MCF 10A (cell line): ENCODE measurements at regions not wholly inside any gene's neighbourhood (a gene's known extent, or its start where the extent isn't known, plus 50 kb on each side); places are given as distances from the start of the nearest gene placed in this dataset.

Experiments
- BruUV-seq: library from RNA; stranded (reverse); fragments of 400-500 nt; replicated peaks from 2 replicates; lab custom pipeline; 2021; lab: Mats Ljungman, UMichigan
- CTCF ChIA-PET: fragments of 300-600 bp; sonication (Branson Sonifier 250); formaldehyde crosslinking; extraction: SDS; loops from one replicate; lab custom pipeline; 2021; ENCODE audit warnings: antibody characterized with exemption, inconsistent platforms; lab: Yijun Ruan, JAX
- POLR2A ChIA-PET: fragments of 300-600, 350-650 bp; sonication (Branson Sonifier 250); formaldehyde crosslinking; extraction: SDS; loops from one replicate; lab custom pipeline; 2020; ENCODE audit warnings: antibody characterized with exemption, inconsistent platforms; lab: Yijun Ruan, JAX
- DNase-seq: peaks from one replicate; pipeline ENCODE4 v3.0.0-alpha.2; 2018; ENCODE audit not compliant: unreplicated experiment
- H3K27ac Mint-ChIP-seq: one replicate; pipeline ENCODE4 v1.8.0; 2022; ENCODE audit warnings: mild to moderate bottlenecking, low read depth, mixed read lengths; ENCODE audit not compliant: unreplicated experiment
- H3K27me3 Mint-ChIP-seq: one replicate; pipeline ENCODE4 v1.8.0; 2022; ENCODE audit warnings: mixed read lengths; ENCODE audit not compliant: insufficient read depth, unreplicated experiment
- H3K36me3 Mint-ChIP-seq: one replicate; pipeline ENCODE4 v1.8.0; 2022; ENCODE audit warnings: mild to moderate bottlenecking, moderate library complexity, mixed read lengths; ENCODE audit not compliant: insufficient read depth, unreplicated experiment
- H3K4me1 Mint-ChIP-seq: one replicate; pipeline ENCODE4 v1.8.0; 2022; ENCODE audit warnings: mixed read lengths; ENCODE audit not compliant: insufficient read depth, unreplicated experiment
- H3K4me3 Mint-ChIP-seq: one replicate; pipeline ENCODE4 v1.8.0; 2022; ENCODE audit warnings: mild to moderate bottlenecking, moderate library complexity, mixed read lengths; ENCODE audit not compliant: unreplicated experiment
- H3K9me3 Mint-ChIP-seq: one replicate; pipeline ENCODE4 v1.8.0; 2022; ENCODE audit warnings: mixed read lengths; ENCODE audit not compliant: unreplicated experiment
- CTCF ChIP-seq: fragments of 200-600 bp; IDR thresholded peaks from one replicate; pipeline ENCODE4 v1.8.0; 2022; ENCODE audit warnings: antibody characterized with exemption, mild to moderate bottlenecking; ENCODE audit not compliant: unreplicated experiment
- intact Hi-C: fragments of 100-400 bp; cut with micrococcal nuclease; formaldehyde crosslinking; loops from 2 replicates; pipeline ENCODE4 v1.14.1; 2022

DNA sequence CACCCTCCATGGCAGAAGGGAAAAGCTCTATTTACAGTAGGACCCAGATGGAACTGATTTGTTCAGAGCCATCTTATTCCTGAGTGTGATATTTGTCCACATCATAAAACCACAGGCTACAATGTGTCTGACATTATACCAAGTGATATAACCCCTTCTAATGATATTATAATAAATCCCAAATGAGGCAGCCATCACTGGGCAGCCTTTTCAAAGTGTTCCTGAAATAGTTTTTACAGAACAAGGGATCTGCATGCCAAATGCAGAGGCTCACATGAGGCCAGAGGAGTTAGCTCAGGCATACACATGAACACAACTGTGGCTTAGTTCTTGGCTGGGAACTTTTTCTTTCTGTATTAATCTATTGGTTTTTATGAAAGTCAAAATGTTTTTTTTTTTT lies 207.7 kb downstream of the MAFB start:
- Mint-ChIP-seq H3K36me3 (no peaks in the 10 kb centered on the region), H3K4me3 (no peak overlapping the region), H3K27ac (no peak overlapping the region), H3K27me3 (no peaks in the 10 kb centered on the region), H3K9me3 (no peaks in the 10 kb centered on the region), H3K4me1 (peaks cover 9% of the 10 kb centered on the region)
- intact Hi-C loops = no loop called here
- ChIA-PET POLR2A (no interaction called here), CTCF (interaction anchor here (0.6 to 1.2 kb wide), 2 partner anchors 9 to 10 kb away, joined by 3 read pairs; no protein-coding TSS in a partner anchor)
- no peak for DNase-seq
- BruUV-seq = no TSS peak
- no peak for TF ChIP-seq CTCF

DNA sequence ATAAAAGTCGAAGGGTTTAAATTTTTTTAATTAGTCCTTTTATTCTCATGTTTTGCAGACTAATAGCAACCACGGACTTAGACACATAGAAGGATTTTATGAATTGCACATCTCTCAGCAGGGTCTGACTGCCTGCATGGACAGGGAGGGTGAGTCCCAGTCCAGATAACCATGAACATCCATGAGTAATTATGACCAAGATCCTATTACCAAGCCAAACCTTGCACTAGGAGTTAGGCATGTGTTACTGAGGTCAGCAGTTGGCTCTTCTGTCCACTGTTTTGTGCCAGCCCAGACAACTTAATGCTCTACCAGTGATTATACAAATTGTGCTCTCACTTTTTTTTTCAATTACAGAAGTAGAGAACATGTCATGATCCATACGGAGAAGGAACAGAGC lies 211.2 kb downstream of the MAFB start:
- BruUV-seq = no TSS peak

DNA sequence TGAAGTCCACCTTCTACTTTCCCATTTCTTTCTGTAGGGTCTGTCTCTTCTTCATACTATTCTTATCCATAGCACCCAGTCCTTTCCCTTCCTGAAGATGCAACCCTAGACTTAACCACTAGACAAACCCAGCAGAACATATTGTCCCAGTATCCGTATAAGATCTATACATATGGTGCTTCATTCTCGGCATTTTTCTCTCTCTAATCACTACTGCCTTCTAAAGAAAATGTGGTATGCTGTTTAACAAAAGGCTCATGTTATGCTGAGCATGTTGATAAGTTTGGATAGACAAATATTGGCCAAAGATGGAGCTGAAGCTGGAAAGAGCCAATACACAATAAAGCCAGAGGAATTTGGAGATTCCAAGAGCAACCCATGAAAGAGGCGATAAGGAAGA lies 212.6 kb downstream of the MAFB start:
- no peaks in the 10 kb centered on the region for H3K27me3 Mint-ChIP-seq
- no TSS peak for BruUV-seq
- ChIA-PET CTCF (interaction anchor here (0.6 kb wide), 1 partner anchor 1157 kb away, joined by 3 read pairs; no protein-coding TSS in a partner anchor), POLR2A (no interaction called here)
- no peak overlapping the region for H3K4me3 Mint-ChIP-seq
- intact Hi-C loops = no loop called here
- no peaks in the 10 kb centered on the region for H3K36me3 Mint-ChIP-seq
- no peak for TF ChIP-seq CTCF
- H3K27ac Mint-ChIP-seq = no peak overlapping the region
- peaks cover 9% of the 10 kb centered on the region for H3K4me1 Mint-ChIP-seq
- no peak for DNase-seq
- no peaks in the 10 kb centered on the region for H3K9me3 Mint-ChIP-seq

More for the DNA sequence above, 211.2 kb downstream of the MAFB start:
- Mint-ChIP-seq H3K27me3 (no peaks in the 10 kb centered on the region), H3K9me3 (no peaks in the 10 kb centered on the region), H3K4me3 (no peak overlapping the region), H3K36me3 (no peaks in the 10 kb centered on the region), H3K4me1 (peaks cover 9% of the 10 kb centered on the region), H3K27ac (no peak overlapping the region)
- POLR2A ChIA-PET = interaction anchor here (1.4 to 2.2 kb wide), 2 partner anchors 8 to 10 kb away, joined by 4 to 10 read pairs; no protein-coding TSS in a partner anchor
- CTCF ChIA-PET = no interaction called here
- TF ChIP-seq CTCF = no peak
- intact Hi-C loops = no loop called here
- no peak for DNase-seq

DNA sequence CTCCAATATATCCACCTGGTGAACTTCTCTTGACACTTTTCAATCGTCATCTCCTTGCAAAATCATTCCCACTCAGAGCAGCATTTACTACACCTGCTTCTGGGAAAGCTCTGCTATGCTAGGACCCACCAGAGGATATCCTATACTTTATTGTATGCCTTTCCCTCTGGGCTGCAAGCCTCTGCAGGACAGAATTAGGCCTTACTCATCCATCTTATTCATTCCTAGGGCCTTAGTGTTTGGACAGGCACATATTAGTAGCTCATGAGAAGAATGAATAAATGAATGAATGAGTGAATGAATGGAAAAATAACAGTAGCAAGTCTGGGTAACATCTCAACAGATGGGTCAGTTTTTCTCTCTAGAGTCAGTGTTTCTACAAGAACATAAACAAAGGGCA lies 216.1 kb downstream of the MAFB start:
- intact Hi-C loops = no loop called here
- H3K4me3 Mint-ChIP-seq = no peak overlapping the region
- H3K9me3 Mint-ChIP-seq = no peaks in the 10 kb centered on the region
- ChIA-PET POLR2A (interaction anchor here (1.6 kb wide), 1 partner anchor 216 kb away, joined by 5 read pairs; the partner anchor contains the start of gene MAFB), CTCF (interaction anchor here (0.6 to 1.4 kb wide), 4 partner anchors 19 to 217 kb away, joined by 3 to 7 read pairs (median 3); partner anchors contain the start of gene MAFB)
- no peak for TF ChIP-seq CTCF
- DNase-seq = no peak
- no peaks in the 10 kb centered on the region for H3K27me3 Mint-ChIP-seq
- H3K4me1 Mint-ChIP-seq = peaks cover 5% of the 10 kb centered on the region
- BruUV-seq = no TSS peak
- H3K27ac Mint-ChIP-seq = no peak overlapping the region
- H3K36me3 Mint-ChIP-seq = no peaks in the 10 kb centered on the region
